Liver (tissue), 8 donors: ENCODE measurements at regions not wholly inside any gene's neighbourhood (a gene's known extent, or its start where the extent isn't known, plus 50 kb on each side); places are given as distances from the start of the nearest gene placed in this dataset.
A peak's percentile ranks its signal among the peaks of the same experiment; 100 is the strongest.

Experiments
- DNase-seq: peaks from one replicate; pipeline ENCODE4 v3.0.0-alpha.2; 2017; ENCODE audit warnings: low spot score
- H3K27ac ChIP-seq, 2 donors: one replicate each; pipeline ENCODE4 v1.7.0; 2013; ENCODE audit warnings: inconsistent platforms in 2 of 2, low read length in 2 of 2, control low read depth in 1 of 2, low read depth in 1 of 2, mild to moderate bottlenecking in 1 of 2
- H3K27me3 ChIP-seq, 4 donors: one replicate each; pipeline versions ENCODE4 v1.6.1 to v1.7.0; 2013; ENCODE audit warnings: low read length in 3 of 4, inconsistent platforms in 1 of 4, mild to moderate bottlenecking in 1 of 4, moderate library complexity in 1 of 4; ENCODE audit not compliant: control insufficient read depth in 4 of 4, insufficient read depth in 4 of 4
- H3K36me3 ChIP-seq, 4 donors: one replicate each; pipeline versions ENCODE4 v1.6.1 to v1.7.0; 2013; ENCODE audit warnings: low read length in 3 of 4, mild to moderate bottlenecking in 3 of 4, low read depth in 1 of 4, moderate library complexity in 1 of 4; ENCODE audit not compliant: control insufficient read depth in 4 of 4, insufficient read depth in 3 of 4
- H3K4me1 ChIP-seq, 4 donors: one replicate each; pipeline versions ENCODE4 v1.6.1 to v1.7.0; 2013; ENCODE audit warnings: low read length in 3 of 4, mild to moderate bottlenecking in 3 of 4, moderate library complexity in 1 of 4; ENCODE audit not compliant: control insufficient read depth in 4 of 4, insufficient read depth in 4 of 4
- H3K4me3 ChIP-seq, 3 donors: one replicate each; pipeline versions ENCODE4 v1.6.1 to v1.7.0; 2013; ENCODE audit warnings: low read length in 3 of 3, control low read depth in 1 of 3, low read depth in 1 of 3, mild to moderate bottlenecking in 1 of 3
- H3K9ac ChIP-seq, 2 donors: one replicate each; pipeline ENCODE4 v1.7.0; 2013; ENCODE audit warnings: low read length in 2 of 2, mild to moderate bottlenecking in 2 of 2, moderate library complexity in 2 of 2, control low read depth in 1 of 2, low read depth in 1 of 2
- H3K9me3 ChIP-seq, 4 donors: one replicate each; pipeline versions ENCODE4 v1.6.1 to v1.7.0; 2013; ENCODE audit warnings: low read length in 3 of 4; ENCODE audit not compliant: control insufficient read depth in 4 of 4
- ATF3 ChIP-seq: IDR thresholded peaks from 2 replicates; pipeline ENCODE4 v1.6.1; 2016; ENCODE audit warnings: antibody characterized with exemption
- CTCF ChIP-seq: fragments of 150-350 bp; IDR thresholded peaks from 2 replicates; pipeline ENCODE4 v1.5.1; 2017; ENCODE audit warnings: improper control_type of control experiment, low read depth, low read length; ENCODE audit not compliant: missing input control
- EGR1 ChIP-seq, 2 donors: IDR thresholded peaks; 2 replicates each; pipeline ENCODE4 v1.6.1; 2016 to 2018; ENCODE audit warnings: antibody characterized with exemption in 2 of 2, low read depth in 2 of 2
- FOXA1 ChIP-seq: IDR thresholded peaks from 2 replicates; pipeline ENCODE4 v1.6.1; 2016; ENCODE audit warnings: antibody characterized with exemption
- FOXA2 ChIP-seq: IDR thresholded peaks from 2 replicates; pipeline ENCODE4 v1.6.1; 2016; ENCODE audit warnings: antibody characterized with exemption
- GABPA ChIP-seq, 2 donors: IDR thresholded peaks in 1 of 2; conservative IDR thresholded peaks in 1 of 2; 2 replicates each; pipeline ENCODE4 v1.6.1; 2016; ENCODE audit warnings: antibody characterized with exemption in 2 of 2, mild to moderate bottlenecking in 1 of 2, moderate library complexity in 1 of 2
- HNF4A ChIP-seq, 2 donors: conservative IDR thresholded peaks; 2 replicates each; pipeline ENCODE4 v1.6.1; 2016; ENCODE audit warnings: antibody characterized with exemption in 2 of 2, mild to moderate bottlenecking in 2 of 2
- HNF4G ChIP-seq: IDR thresholded peaks from 2 replicates; pipeline ENCODE4 v1.6.1; 2016; ENCODE audit warnings: antibody characterized with exemption
- MAX ChIP-seq: IDR thresholded peaks from 2 replicates; pipeline ENCODE4 v1.6.1; 2016; ENCODE audit warnings: antibody characterized with exemption
- NR2F2 ChIP-seq: IDR thresholded peaks from 2 replicates; pipeline ENCODE4 v1.6.1; 2016; ENCODE audit warnings: antibody characterized with exemption
- RAD21 ChIP-seq, 2 donors: IDR thresholded peaks; 2 replicates each; pipeline ENCODE4 v1.6.1; 2016; ENCODE audit warnings: antibody characterized with exemption in 2 of 2, mild to moderate bottlenecking in 2 of 2
- REST ChIP-seq: IDR thresholded peaks from 2 replicates; pipeline ENCODE4 v1.6.1; 2016; ENCODE audit warnings: antibody characterized with exemption, mild to moderate bottlenecking
- SP1 ChIP-seq: IDR thresholded peaks from 2 replicates; pipeline ENCODE4 v1.6.1; 2018; ENCODE audit warnings: antibody characterized with exemption, mild to moderate bottlenecking
- TAF1 ChIP-seq: conservative IDR thresholded peaks from 2 replicates; pipeline ENCODE4 v1.6.1; 2016; ENCODE audit warnings: antibody characterized with exemption, mild to moderate bottlenecking
- YY1 ChIP-seq: IDR thresholded peaks from 2 replicates; pipeline ENCODE4 v1.6.1; 2016; ENCODE audit warnings: antibody characterized with exemption, mild to moderate bottlenecking
- WGBS: extraction: QIAGEN DNeasy Blood & Tissue Kit; methylation state at CpG from one replicate; pipeline ENCODE4 v1.1.7; 2013; 5-methylcytosine and 5-hydroxymethylcytosine counted together
- TF ChIP-seq, protein P1 (sequence below): IDR thresholded peaks from 2 replicates; pipeline ENCODE4 v1.6.1; 2016; ENCODE audit warnings: antibody characterized with exemption
- donor health status: healthy.
- donor health status: healthy.
- donor health status: healthy.
- donor health status: healthy.
- donor health status: healthy.

DNA sequence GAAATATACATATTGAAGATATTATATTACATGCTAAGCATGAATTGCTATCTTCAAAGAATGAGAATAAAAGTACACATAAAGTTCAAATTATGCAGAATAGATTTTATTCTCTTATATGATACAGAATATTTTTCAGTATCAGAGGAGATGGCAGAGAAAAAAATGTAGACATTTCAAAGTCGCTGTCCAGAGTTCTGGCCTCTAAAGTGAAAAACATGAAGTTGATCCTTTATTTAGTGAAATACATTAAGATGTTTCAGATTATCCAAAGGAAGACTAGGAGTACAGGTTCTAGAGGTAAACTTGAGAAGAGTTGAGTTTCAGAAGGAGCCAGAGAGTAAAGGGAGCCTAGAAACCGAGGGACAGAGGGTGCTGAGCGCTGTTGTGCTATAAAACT is 303.6 kb downstream of the UTP18 start:
- peaks cover under 1 to 20% (median 17%) of the 10 kb centered on the region in 4 donors for H3K4me1 ChIP-seq
- H3K9me3 ChIP-seq, result no peaks in the 10 kb centered on the region
- H3K36me3 ChIP-seq, result no peaks in the 10 kb centered on the region
- DNase-seq, result no peak
- TF ChIP-seq NR2F2 (no peak), FOXA2 (no peak), GABPA (IDR thresholded peaks at IDR 0.05 in 1 of 2, conservative IDR thresholded peaks at IDR 0.05 in 1 of 2) (no peak), ATF3 (no peak), CTCF (no peak), REST (peak; percentile 44), YY1 (no peak), MAX (no peak)
- no peak overlapping the region for H3K27ac ChIP-seq
- H3K9ac ChIP-seq, result no peak overlapping the region
- H3K4me3 ChIP-seq, result no peak overlapping the region
- WGBS, result 87% methylated on average over 3 of the region's 3 CpGs
- no peaks in the 10 kb centered on the region for H3K27me3 ChIP-seq

DNA sequence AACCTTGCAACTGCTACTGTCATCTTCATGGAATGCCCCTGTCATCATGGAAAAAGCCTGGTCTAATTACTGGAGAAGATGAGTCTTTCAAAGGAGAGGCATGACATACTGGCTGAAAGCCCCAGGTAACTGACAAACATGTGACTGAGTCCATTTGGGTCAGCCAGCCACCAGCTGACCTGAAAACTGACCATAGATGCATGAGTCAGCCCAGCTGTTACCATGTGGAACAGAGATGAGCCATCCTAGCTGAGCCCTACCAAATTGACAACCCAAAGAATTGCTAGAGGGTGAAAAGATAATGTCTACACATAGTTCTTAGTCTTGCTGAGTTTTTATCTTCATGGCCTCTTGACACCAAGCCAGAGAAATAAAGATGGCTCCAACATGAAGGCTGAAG is 311.8 kb downstream of the UTP18 start:
- no peaks in the 10 kb centered on the region for H3K27me3 ChIP-seq
- TF ChIP-seq, protein P1, sequence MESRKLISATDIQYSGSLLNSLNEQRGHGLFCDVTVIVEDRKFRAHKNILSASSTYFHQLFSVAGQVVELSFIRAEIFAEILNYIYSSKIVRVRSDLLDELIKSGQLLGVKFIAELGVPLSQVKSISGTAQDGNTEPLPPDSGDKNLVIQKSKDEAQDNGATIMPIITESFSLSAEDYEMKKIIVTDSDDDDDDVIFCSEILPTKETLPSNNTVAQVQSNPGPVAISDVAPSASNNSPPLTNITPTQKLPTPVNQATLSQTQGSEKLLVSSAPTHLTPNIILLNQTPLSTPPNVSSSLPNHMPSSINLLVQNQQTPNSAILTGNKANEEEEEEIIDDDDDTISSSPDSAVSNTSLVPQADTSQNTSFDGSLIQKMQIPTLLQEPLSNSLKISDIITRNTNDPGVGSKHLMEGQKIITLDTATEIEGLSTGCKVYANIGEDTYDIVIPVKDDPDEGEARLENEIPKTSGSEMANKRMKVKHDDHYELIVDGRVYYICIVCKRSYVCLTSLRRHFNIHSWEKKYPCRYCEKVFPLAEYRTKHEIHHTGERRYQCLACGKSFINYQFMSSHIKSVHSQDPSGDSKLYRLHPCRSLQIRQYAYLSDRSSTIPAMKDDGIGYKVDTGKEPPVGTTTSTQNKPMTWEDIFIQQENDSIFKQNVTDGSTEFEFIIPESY, result no peak
- TF ChIP-seq TAF1 (no peak), SP1 (no peak), EGR1 (IDR thresholded peaks at IDR 0.05; ENCODE audit: low read depth in 2 of 2) (no peak), NR2F2 (no peak), MAX (no peak), GABPA (IDR thresholded peaks at IDR 0.05 in 1 of 2, conservative IDR thresholded peaks at IDR 0.05 in 1 of 2) (no peak), HNF4A (conservative IDR thresholded peaks at IDR 0.05) (no peak), HNF4G (no peak), FOXA2 (no peak), CTCF (no peak), REST (no peak), ATF3 (no peak), FOXA1 (no peak), YY1 (no peak), RAD21 (IDR thresholded peaks at IDR 0.05) (no peak)
- H3K9ac ChIP-seq, result no peak overlapping the region
- no peak overlapping the region for H3K4me3 ChIP-seq
- no peak for DNase-seq
- no peak overlapping the region for H3K27ac ChIP-seq
- no peaks in the 10 kb centered on the region for H3K36me3 ChIP-seq
- H3K9me3 ChIP-seq, result no peaks in the 10 kb centered on the region
- H3K4me1 ChIP-seq, result no peaks in the 10 kb centered on the region
